Thyroid gland (tissue), 4 donors: ENCODE measurements at regions not wholly inside any gene's neighbourhood (a gene's known extent, or its start where the extent isn't known, plus 50 kb on each side); places are given as distances from the start of the nearest gene placed in this dataset.

Source experiments
- DNase-seq, 2 donors: peaks; one replicate each; pipeline ENCODE4 v3.0.0-alpha.2; 2019
- H3K27ac ChIP-seq, 3 donors: fragments of 200-600 bp; sonication (generic); 1 replicate in 2 of 3; 2 replicates in 1 of 3; pipeline ENCODE4 v1.5.1; 2016 to 2019; ENCODE audit warnings: mild to moderate bottlenecking in 1 of 3, moderate library complexity in 1 of 3
- H3K27me3 ChIP-seq: fragments of 200-600 bp; sonication (generic); one replicate; pipeline ENCODE4 v1.5.1; 2019
- H3K36me3 ChIP-seq, 2 donors: fragments of 200-600 bp; sonication (generic); one replicate each; pipeline ENCODE4 v1.5.1; 2016 to 2019
- H3K4me1 ChIP-seq, 2 donors: fragments of 200-600 bp; sonication (generic); one replicate each; pipeline ENCODE4 v1.5.1; 2017 to 2019
- H3K4me3 ChIP-seq, 3 donors: fragments of 200-600 bp; sonication (generic); replicated peaks in 1 of 3; 1 replicate in 2 of 3; 2 replicates in 1 of 3; pipeline ENCODE4 v1.5.1; 2016; ENCODE audit warnings: mild to moderate bottlenecking in 1 of 3
- H3K9me3 ChIP-seq: fragments of 200-600 bp; sonication (generic); one replicate; pipeline ENCODE4 v1.5.1; 2017
- CTCF ChIP-seq, 6 experiments: fragments of 200-600 bp in 3 of 6; fragments of 450-650 bp in 3 of 6; sonication (generic) in 3 of 6; IDR thresholded peaks; one replicate each; pipeline ENCODE4 v1.5.1; 2016 to 2019; ENCODE audit warnings: antibody characterized with exemption in 6 of 6, mild to moderate bottlenecking in 2 of 6, inconsistent platforms in 1 of 6, moderate library complexity in 1 of 6
- POLR2A ChIP-seq, 2 donors: fragments of 450-650 bp; IDR thresholded peaks; one replicate each; pipeline ENCODE4 v1.6.1; 2017; ENCODE audit warnings: antibody characterized with exemption in 2 of 2, mild to moderate bottlenecking in 2 of 2, moderate library complexity in 1 of 2
- WGBS, 2 donors: methylation state at CpG; one replicate each; pipeline ENCODE4 v1.1.5; 2017; 5-methylcytosine and 5-hydroxymethylcytosine counted together
- intact Hi-C: fragments of 100-400 bp; cut with DNase I; formaldehyde crosslinking; loops from one replicate; pipeline ENCODE4 v1.15.1; 2023

DNA sequence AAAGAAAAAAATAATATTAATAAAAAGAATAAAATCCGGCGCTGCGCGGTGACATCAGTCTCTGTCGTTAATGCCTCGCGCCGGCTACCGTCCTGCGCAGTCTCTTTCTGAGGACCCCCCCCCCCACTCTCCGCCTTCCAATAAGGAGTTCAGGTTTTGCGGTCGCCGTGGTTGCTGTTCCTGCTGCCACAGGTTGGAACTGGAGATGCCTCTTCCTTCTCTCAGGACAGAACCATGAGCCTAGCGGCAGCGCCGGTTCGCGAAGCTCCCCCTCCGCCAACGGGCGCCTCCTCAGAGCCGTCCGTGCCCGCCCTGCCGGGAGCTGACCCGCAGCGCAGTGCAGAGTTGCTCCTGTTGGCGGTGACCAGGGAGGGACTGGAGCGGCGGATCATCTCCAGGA is 2093.4 kb downstream of the TP53TG3F start:
- no peak overlapping the region for H3K27ac ChIP-seq
- WGBS, 2 donors, result 40 to 54% methylated on average over 15 to 31 of the region's 31 CpGs
- intact Hi-C loops, result no loop called here
- H3K27me3 ChIP-seq, result no peaks in the 10 kb centered on the region
- H3K9me3 ChIP-seq, result no peaks in the 10 kb centered on the region
- no peak overlapping the region for H3K4me3 ChIP-seq
- TF ChIP-seq POLR2A (IDR thresholded peaks at IDR 0.05), result no peak
- no peak for TF ChIP-seq CTCF (IDR thresholded peaks at IDR 0.05)
- no peaks in the 10 kb centered on the region for H3K4me1 ChIP-seq
- no peak for DNase-seq
- H3K36me3 ChIP-seq, result no peaks in the 10 kb centered on the region

- TF ChIP-seq POLR2A (IDR thresholded peaks at IDR 0.05), result no peak
- TF ChIP-seq CTCF (IDR thresholded peaks at IDR 0.05), result no peak
- no peaks in the 10 kb centered on the region for H3K36me3 ChIP-seq
- intact Hi-C loops, result no loop called here
- H3K27ac ChIP-seq, result no peak overlapping the region
- 58 to 73% methylated on average over 2 of the region's 2 CpGs for WGBS, 2 donors
- H3K4me1 ChIP-seq, result no peaks in the 10 kb centered on the region
- H3K9me3 ChIP-seq, result no peaks in the 10 kb centered on the region
- DNase-seq, result no peak
- no peak overlapping the region for H3K4me3 ChIP-seq
- H3K27me3 ChIP-seq, result no peaks in the 10 kb centered on the region
These were observed 2098.3 kb downstream of the TP53TG3F start for GRCh38 chr16:35557731-35558130.

GRCh38 chr16:35559911-35560636 is 2100.7 kb downstream of the TP53TG3F start:
- no peaks in the 10 kb centered on the region for H3K9me3 ChIP-seq
- no peak for TF ChIP-seq CTCF (IDR thresholded peaks at IDR 0.05)
- H3K4me3 ChIP-seq, result no peak overlapping the region
- H3K27me3 ChIP-seq, result no peaks in the 10 kb centered on the region
- H3K36me3 ChIP-seq, result no peaks in the 10 kb centered on the region
- WGBS, 2 donors, result 45 to 57% methylated on average over 2 of the region's 2 CpGs
- no peak overlapping the region for H3K27ac ChIP-seq
- H3K4me1 ChIP-seq, result no peaks in the 10 kb centered on the region
- intact Hi-C loops, result no loop called here
- no peak for DNase-seq

- no peak overlapping the region for H3K4me3 ChIP-seq
- TF ChIP-seq CTCF (IDR thresholded peaks at IDR 0.05) (no peak), POLR2A (IDR thresholded peaks at IDR 0.05) (no peak)
- intact Hi-C loops, result no loop called here
- no peak for DNase-seq
- H3K27ac ChIP-seq, result no peak overlapping the region
- 62 to 68% methylated on average over 5 to 6 of the region's 6 CpGs for WGBS, 2 donors
- no peaks in the 10 kb centered on the region for H3K36me3 ChIP-seq
- H3K9me3 ChIP-seq, result no peaks in the 10 kb centered on the region
- H3K27me3 ChIP-seq, result no peaks in the 10 kb centered on the region
- H3K4me1 ChIP-seq, result no peaks in the 10 kb centered on the region
These were observed 2101.2 kb downstream of the TP53TG3F start for GRCh38 chr16:35560637-35560984.

DNA sequence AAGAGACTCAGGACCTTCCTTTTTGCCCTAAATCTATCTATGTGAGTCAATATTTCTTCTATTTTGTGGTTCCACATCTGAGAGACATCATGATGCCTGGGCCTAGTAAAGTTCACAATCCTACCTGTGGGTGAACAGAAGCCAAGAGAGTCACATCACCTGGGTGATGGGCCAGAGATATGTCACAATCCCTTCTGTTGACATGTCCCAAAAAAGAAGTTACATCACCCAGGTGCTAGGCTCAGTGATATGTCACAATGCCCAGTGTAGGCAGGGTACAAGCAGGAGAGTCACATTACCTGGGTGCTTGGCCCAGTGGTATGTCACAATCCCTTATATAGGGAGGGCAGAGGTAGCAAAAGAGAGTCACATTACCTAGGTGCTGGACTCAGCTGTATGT is 2101.9 kb downstream of the TP53TG3F start:
- no peaks in the 10 kb centered on the region for H3K9me3 ChIP-seq
- no peaks in the 10 kb centered on the region for H3K36me3 ChIP-seq
- H3K27ac ChIP-seq, result no peak overlapping the region
- no peaks in the 10 kb centered on the region for H3K27me3 ChIP-seq
- intact Hi-C loops, result no loop called here
- DNase-seq, result no peak
- TF ChIP-seq POLR2A (IDR thresholded peaks at IDR 0.05), result no peak
- TF ChIP-seq CTCF (IDR thresholded peaks at IDR 0.05), result no peak
- no peak overlapping the region for H3K4me3 ChIP-seq
- H3K4me1 ChIP-seq, result no peaks in the 10 kb centered on the region
